B cell (primary cell): ENCODE measurements at regions not wholly inside any gene's neighbourhood (a gene's known extent, or its start where the extent isn't known, plus 50 kb on each side); places are given as distances from the start of the nearest gene placed in this dataset.

Experiments
- ATAC-seq: fragments of 200-7000 bp; cut with Tn5 transposase; one replicate; pipeline ENCODE4 v1.10.0; 2021; ENCODE audit warnings: low read depth, mild to moderate bottlenecking, moderate number of reproducible peaks, moderate library complexity
- CTCF ChIA-PET: fragments of 350-600 bp; sonication (Branson Sonifier 250); formaldehyde crosslinking; loops from one replicate; lab custom pipeline; 2021; ENCODE audit warnings: antibody characterized with exemption, inconsistent platforms; lab: Charles Lee
- POLR2A ChIA-PET: fragments of 350-600 bp; sonication (Branson Sonifier 250); formaldehyde crosslinking; loops from one replicate; lab custom pipeline; 2021; ENCODE audit warnings: antibody characterized with exemption; lab: Charles Lee
- DNase-seq: peaks from one replicate; pipeline ENCODE4 v3.0.0; 2013
- H2AFZ ChIP-seq: 2 replicates; pipeline ENCODE4 v1.6.1; 2012; ENCODE audit warnings: mild to moderate bottlenecking, low read depth, low read length; ENCODE audit not compliant: insufficient read depth, poor library complexity, severe bottlenecking
- H3K27ac ChIP-seq, 2 donors: 1 replicate in 1 of 2; 2 replicates in 1 of 2; pipeline ENCODE4 v1.5.1; 2012 to 2013; ENCODE audit warnings: low read length in 2 of 2, mild to moderate bottlenecking in 2 of 2, moderate library complexity in 1 of 2
- H3K27me3 ChIP-seq, 4 experiments: fragments of 200-600 bp in 1 of 4; sonication (generic) in 1 of 4; replicated peaks in 1 of 4; 1 replicate in 2 of 4; 2 replicates in 2 of 4; pipeline versions ENCODE4 v1.6.1 to v1.7.0; 2013 to 2016; ENCODE audit warnings: low read length in 3 of 4, mild to moderate bottlenecking in 2 of 4, mixed read lengths in 1 of 4, moderate library complexity in 1 of 4; ENCODE audit not compliant: insufficient read depth in 4 of 4, control insufficient read depth in 3 of 4; ENCODE audit errors: control extremely low read depth in 1 of 4
- H3K36me3 ChIP-seq, 2 experiments: replicated peaks in 1 of 2; 1 replicate in 1 of 2; 2 replicates in 1 of 2; pipeline versions ENCODE4 v1.6.1 to v1.7.1; 2013; ENCODE audit warnings: low read length in 1 of 2; ENCODE audit not compliant: insufficient read depth in 2 of 2, control insufficient read depth in 1 of 2; ENCODE audit errors: control extremely low read depth in 1 of 2, extremely low read depth in 1 of 2
- H3K4me1 ChIP-seq, 2 donors: fragments of 200-600 bp in 1 of 2; sonication (generic) in 1 of 2; 1 replicate in 1 of 2; 2 replicates in 1 of 2; pipeline versions ENCODE4 v1.5.1 to v1.6.1; 2013 to 2017; ENCODE audit warnings: low read length in 2 of 2; ENCODE audit not compliant: control insufficient read depth in 2 of 2, insufficient read depth in 2 of 2
- H3K4me2 ChIP-seq: replicated peaks from 2 replicates; pipeline ENCODE3; 2012; ENCODE audit warnings: mild to moderate bottlenecking, low read depth, low read length; ENCODE audit not compliant: poor library complexity, severe bottlenecking
- H3K4me3 ChIP-seq, 5 experiments: fragments of 200-600 bp in 1 of 5; sonication (generic) in 1 of 5; 1 replicate in 3 of 5; 2 replicates in 2 of 5; pipeline versions ENCODE4 v1.5.1 to v1.7.0; 2011 to 2016; ENCODE audit warnings: low read length in 4 of 5, mild to moderate bottlenecking in 4 of 5, low read depth in 2 of 5, control low read depth in 1 of 5, moderate library complexity in 1 of 5; ENCODE audit not compliant: insufficient read depth in 1 of 5; ENCODE audit errors: control extremely low read depth in 1 of 5, extremely low read depth in 1 of 5
- H3K79me2 ChIP-seq: fragments of 200-600 bp; sonication (generic); one replicate; pipeline ENCODE4 v1.6.0; 2016; ENCODE audit warnings: low read length; ENCODE audit not compliant: control insufficient read depth, insufficient read depth
- H3K9ac ChIP-seq: fragments of 200-600 bp; sonication (generic); 2 replicates; pipeline ENCODE4 v1.6.1; 2017; ENCODE audit warnings: mild to moderate bottlenecking, low read length, moderate library complexity
- H3K9me3 ChIP-seq, 3 donors: one replicate each; pipeline versions ENCODE4 v1.6.1 to v1.7.1; 2013; ENCODE audit warnings: low read length in 2 of 3; ENCODE audit not compliant: control insufficient read depth in 2 of 3, insufficient read depth in 1 of 3; ENCODE audit errors: control extremely low read depth in 1 of 3
- H4K20me1 ChIP-seq: 2 replicates; pipeline ENCODE4 v1.6.0; 2012; ENCODE audit warnings: mild to moderate bottlenecking, low read length; ENCODE audit not compliant: insufficient read depth, control insufficient read depth, poor library complexity, severe bottlenecking
- H3K27ac Mint-ChIP-seq: one replicate; pipeline ENCODE4 v1.8.0; 2021; ENCODE audit warnings: mixed read lengths
- H3K27me3 Mint-ChIP-seq: one replicate; pipeline ENCODE4 v1.8.0; 2021; ENCODE audit warnings: mixed read lengths
- H3K4me1 Mint-ChIP-seq: one replicate; pipeline ENCODE4 v1.8.0; 2021; ENCODE audit warnings: mixed read lengths
- H3K4me3 Mint-ChIP-seq: one replicate; pipeline ENCODE4 v1.8.0; 2021; ENCODE audit warnings: mixed read lengths
- H3K9me3 Mint-ChIP-seq: one replicate; pipeline ENCODE4 v1.8.0; 2022; ENCODE audit warnings: mixed read lengths; ENCODE audit not compliant: insufficient read depth
- EZH2 ChIP-seq: IDR thresholded peaks from 2 replicates; pipeline ENCODE4 v1.6.1; 2012; ENCODE audit warnings: borderline replicate concordance, low read depth, mild to moderate bottlenecking, moderate library complexity, low read length; ENCODE audit not compliant: insufficient read depth, poor library complexity, severe bottlenecking
- WGBS: methylation state at CpG from one replicate; pipeline ENCODE4 v1.1.5; 2013; ENCODE audit warnings: missing lambda C conversion rate; ENCODE audit not compliant: insufficient coverage; 5-methylcytosine and 5-hydroxymethylcytosine counted together
- intact Hi-C: fragments of 100-400 bp; cut with micrococcal nuclease; formaldehyde crosslinking; loops from one replicate; pipeline ENCODE4 v1.10.0; 2022
- TF ChIP-seq, protein P1 (sequence below): fragments of 200-600 bp; IDR thresholded peaks from one replicate; pipeline ENCODE4 v1.8.0; 2022; ENCODE audit warnings: antibody characterized with exemption, mild to moderate bottlenecking

- H3K27ac ChIP-seq, result no peak overlapping the region
- ATAC-seq (no peak), DNase-seq (no peak)
- Mint-ChIP-seq H3K27ac (no peak overlapping the region), H3K4me3 (no peak overlapping the region), H3K27me3 (no peaks in the 10 kb centered on the region), H3K9me3 (no peaks in the 10 kb centered on the region), H3K4me1 (peaks cover 14% of the 10 kb centered on the region)
- no peak overlapping the region for H3K9ac ChIP-seq
- TF ChIP-seq, protein P1, sequence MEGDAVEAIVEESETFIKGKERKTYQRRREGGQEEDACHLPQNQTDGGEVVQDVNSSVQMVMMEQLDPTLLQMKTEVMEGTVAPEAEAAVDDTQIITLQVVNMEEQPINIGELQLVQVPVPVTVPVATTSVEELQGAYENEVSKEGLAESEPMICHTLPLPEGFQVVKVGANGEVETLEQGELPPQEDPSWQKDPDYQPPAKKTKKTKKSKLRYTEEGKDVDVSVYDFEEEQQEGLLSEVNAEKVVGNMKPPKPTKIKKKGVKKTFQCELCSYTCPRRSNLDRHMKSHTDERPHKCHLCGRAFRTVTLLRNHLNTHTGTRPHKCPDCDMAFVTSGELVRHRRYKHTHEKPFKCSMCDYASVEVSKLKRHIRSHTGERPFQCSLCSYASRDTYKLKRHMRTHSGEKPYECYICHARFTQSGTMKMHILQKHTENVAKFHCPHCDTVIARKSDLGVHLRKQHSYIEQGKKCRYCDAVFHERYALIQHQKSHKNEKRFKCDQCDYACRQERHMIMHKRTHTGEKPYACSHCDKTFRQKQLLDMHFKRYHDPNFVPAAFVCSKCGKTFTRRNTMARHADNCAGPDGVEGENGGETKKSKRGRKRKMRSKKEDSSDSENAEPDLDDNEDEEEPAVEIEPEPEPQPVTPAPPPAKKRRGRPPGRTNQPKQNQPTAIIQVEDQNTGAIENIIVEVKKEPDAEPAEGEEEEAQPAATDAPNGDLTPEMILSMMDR, result no peak
- no peak for TF ChIP-seq EZH2
- H3K4me3 ChIP-seq, result no peak overlapping the region
- H3K79me2 ChIP-seq, result no peaks in the 10 kb centered on the region
- H3K27me3 ChIP-seq, result no peaks in the 10 kb centered on the region
- no peaks in the 10 kb centered on the region for H4K20me1 ChIP-seq
- H3K4me2 ChIP-seq, result no peak overlapping the region
- intact Hi-C loops, result no loop called here
- H2AFZ ChIP-seq, result no peak overlapping the region
- WGBS, result 100% methylated on average over 3 of the region's 8 CpGs
- peaks cover 5 to 10% of the 10 kb centered on the region in 2 donors for H3K4me1 ChIP-seq
- no peaks in the 10 kb centered on the region for H3K36me3 ChIP-seq
- ChIA-PET CTCF (no interaction called here), POLR2A (no interaction called here)
- H3K9me3 ChIP-seq, result no peaks in the 10 kb centered on the region
These were observed 153.9 kb upstream of the MEF2C start for GRCh38 chr5:89036704-89037489.

DNA sequence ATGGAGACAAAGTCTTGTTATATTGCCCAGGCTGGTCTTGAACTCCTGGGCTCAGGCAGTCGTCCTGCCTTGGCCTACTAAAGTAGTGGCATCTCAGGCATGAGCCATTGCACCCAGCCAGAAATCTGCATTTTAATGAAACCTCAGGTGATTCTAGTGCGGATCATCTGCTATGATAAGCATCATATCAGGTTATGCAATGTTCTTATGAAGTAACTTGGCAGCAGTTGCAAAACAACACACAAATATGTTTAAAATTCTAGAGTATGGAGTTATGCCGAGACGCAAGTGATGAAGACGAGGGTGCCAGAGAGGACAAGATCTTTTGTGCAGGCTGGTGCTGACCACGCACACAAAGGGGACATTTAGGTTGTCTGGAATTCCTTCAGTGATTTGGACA is 153.2 kb upstream of the MEF2C start:
- Histone ChIP-seq H3K4me2 (no peak overlapping the region), H3K79me2 (no peaks in the 10 kb centered on the region), H4K20me1 (no peaks in the 10 kb centered on the region), H3K9me3 (no peaks in the 10 kb centered on the region), H3K27ac (no peak overlapping the region), H3K9ac (no peak overlapping the region), H3K27me3 (no peaks in the 10 kb centered on the region), H2AFZ (no peak overlapping the region), H3K4me3 (no peak overlapping the region), H3K36me3 (no peaks in the 10 kb centered on the region), H3K4me1 (peaks cover 3% of the 10 kb centered on the region in 2 donors)
- CTCF ChIA-PET, result no interaction called here
- WGBS, result 73% methylated on average over 2 of the region's 6 CpGs
- intact Hi-C loops, result no loop called here
- no peak overlapping the region for H3K4me3 Mint-ChIP-seq
- no peaks in the 10 kb centered on the region for H3K9me3 Mint-ChIP-seq
- no peak for TF ChIP-seq EZH2
- TF ChIP-seq, protein P1, result no peak
- H3K4me1 Mint-ChIP-seq, result peaks cover 7% of the 10 kb centered on the region
- H3K27ac Mint-ChIP-seq, result no peak overlapping the region
- POLR2A ChIA-PET, result no interaction called here
- ATAC-seq, result no peak
- no peak for DNase-seq
- H3K27me3 Mint-ChIP-seq, result no peaks in the 10 kb centered on the region
